GM19043 (cell line): ENCODE measurements at regions not wholly inside any gene's neighbourhood (a gene's known extent, or its start where the extent isn't known, plus 50 kb on each side); places are given as distances from the start of the nearest gene placed in this dataset.

Experiments
- ATAC-seq: cut with Tn5 transposase; IDR thresholded peaks from one replicate; pipeline ENCODE4 v1.9.1; 2021; ENCODE audit warnings: low read depth; ENCODE audit not compliant: unreplicated experiment

DNA sequence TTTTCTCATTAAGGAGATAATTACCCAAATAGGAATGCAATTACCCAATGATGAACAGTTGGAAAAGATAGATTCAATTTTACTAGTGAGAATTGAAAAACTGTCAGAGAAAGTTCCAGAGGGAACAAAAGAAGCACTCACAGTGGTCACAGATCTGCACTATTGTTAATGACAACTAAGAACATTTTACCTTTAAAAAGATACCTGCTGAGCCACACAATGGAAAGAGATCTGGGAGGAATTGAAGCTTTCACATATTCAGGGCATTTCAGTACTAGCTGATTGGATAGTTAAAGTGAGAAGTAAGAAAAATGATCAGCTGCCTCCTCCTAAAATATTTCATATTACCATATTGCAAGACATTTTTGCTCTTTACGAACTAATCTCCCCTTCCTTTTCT is 1822.2 kb downstream of the STIM2 start:
- no peak for ATAC-seq

DNA sequence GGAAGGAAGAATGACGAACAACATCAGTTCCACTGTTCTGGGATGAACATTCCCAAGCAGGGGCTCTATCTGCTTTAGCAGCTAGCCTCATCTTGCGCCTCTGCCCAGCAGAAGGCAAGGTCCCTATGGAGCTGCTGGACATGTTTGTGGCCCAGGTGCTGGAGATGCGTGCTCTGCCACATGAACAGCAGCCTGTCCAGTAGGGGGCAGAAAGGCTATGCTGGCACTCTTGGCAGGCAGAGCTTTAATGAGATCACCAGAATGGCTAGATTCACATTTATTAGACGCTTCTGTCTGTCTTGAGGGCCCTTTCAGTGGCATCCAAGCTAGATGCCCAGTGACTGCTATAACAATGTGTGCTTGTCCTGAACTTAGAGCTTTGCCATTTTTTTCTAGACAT is 1826.0 kb downstream of the STIM2 start:
- no peak for ATAC-seq

DNA sequence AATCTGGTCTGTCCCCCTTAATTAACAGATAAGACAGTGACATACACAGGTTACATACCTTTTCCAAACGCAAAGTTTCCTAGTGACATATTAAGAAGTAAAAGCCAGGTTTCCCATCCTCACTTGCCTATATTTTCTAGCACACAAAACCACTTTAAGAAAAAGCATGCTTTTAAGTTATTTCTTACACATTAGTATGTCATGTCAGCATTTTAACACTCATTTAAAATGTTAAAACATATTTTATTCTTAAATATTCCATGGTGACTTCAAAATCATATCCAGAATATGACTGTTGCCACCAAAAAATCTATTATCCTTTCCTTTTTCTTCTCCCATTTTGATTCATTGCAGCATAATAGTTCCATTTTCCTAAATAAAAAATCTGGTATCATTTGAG is 1830.2 kb downstream of the STIM2 start:
- ATAC-seq = no peak

DNA sequence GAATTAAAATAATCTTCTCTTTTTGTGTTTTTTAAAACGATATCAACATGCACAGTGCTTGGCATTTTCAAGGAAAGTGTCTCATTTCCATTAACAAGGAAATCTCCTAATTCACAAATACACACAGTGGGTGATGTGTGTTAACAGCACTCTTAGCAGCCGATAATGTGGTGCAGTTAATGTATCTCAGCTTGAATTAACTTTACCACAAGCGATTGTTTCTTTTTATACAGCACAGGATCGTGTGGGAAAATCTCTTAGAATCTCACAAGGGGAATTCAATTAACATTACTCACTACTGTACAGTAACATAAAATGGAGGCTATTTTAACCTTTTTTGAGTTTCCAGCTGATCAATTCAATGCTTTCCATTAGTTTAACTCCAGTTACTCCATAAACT is 1841.9 kb downstream of the STIM2 start:
- no peak for ATAC-seq

- ATAC-seq = no peak
These were observed 1849.2 kb downstream of the STIM2 start for GRCh38 chr4:28709891-28710290.

DNA sequence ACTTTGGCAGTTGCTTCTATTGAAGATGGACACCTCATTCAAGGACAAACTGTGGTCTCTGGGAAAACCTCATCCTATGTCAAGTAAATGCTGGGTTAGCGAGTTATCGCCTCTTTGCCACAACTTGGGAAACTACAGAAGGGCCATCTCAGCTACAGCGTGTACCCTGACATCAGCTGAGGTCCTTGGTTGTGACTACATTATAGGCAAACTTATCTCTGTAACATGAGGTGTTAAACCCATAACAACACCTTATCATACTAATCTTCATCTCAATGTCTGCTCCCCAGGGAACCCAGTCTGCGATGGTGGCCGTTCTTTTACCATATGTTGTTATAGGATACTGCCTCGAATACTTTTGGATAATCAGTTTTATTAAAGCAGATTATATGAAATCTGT is 1862.7 kb downstream of the STIM2 start:
- ATAC-seq = no peak

GRCh38 chr4:28724239-28724638 is 1863.6 kb downstream of the STIM2 start:
- ATAC-seq = no peak

- no peak for ATAC-seq
These were observed 1869.7 kb downstream of the STIM2 start for GRCh38 chr4:28730304-28730703.

DNA sequence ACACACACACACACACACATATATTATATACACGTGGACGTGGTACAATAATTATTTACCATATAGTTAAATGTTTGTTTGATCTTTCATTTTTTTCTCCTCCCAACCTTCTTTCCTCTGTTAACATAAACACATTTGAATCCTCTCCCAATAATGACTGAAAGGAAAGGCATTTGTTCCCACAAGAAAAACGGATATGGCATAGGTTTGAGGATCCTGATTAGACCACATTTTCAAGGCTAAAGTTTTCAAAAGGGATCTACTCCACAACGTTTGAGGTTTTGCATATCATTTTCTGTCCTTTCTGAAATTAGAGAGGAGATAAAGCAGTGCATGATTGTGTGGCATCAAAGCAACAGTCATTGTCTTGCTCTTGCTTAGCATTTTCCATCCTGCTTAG is 1883.4 kb downstream of the STIM2 start:
- ATAC-seq = no peak

GRCh38 chr4:28754376-28754775 is 1893.7 kb downstream of the STIM2 start:
- no peak for ATAC-seq

DNA sequence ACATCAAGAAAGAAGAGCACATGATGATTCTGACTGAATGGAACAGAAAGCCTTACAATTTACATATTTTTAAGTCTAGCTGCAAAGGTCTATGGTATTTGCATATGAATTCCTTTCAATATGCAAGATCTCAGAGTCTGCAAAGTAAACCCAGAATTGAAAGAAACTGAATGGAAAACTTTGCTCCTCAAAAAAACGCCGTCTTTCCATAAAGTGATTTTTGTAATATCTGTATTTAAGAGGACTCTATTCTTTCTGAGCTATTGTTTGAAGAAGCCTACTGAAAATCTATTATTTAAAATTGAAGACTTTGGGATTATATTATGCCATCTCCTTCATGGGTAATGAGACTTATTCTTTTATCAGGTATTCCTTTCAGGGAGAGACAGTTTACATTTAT is 1894.4 kb downstream of the STIM2 start:
- no peak for ATAC-seq

GRCh38 chr4:28759064-28759463 is 1898.4 kb downstream of the STIM2 start:
- no peak for ATAC-seq

DNA sequence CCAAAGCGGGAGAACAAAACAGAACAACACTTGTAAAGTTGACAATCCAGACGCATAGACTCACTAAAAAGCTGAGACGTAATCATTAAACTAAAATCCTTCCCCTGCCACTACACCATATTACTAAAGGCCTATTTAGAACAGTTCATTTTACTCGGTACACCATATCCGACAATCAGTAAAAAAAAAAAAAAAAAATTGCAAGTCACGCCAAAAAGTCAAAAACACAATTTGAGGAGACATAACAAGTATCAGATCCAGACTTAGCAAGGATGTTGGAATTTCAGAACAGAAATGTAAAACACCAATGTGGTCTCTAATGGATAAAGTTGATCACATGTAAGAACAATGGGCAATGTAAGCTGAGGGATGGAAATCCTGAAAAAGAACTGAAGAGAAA is 1899.4 kb downstream of the STIM2 start:
- ATAC-seq = no peak

DNA sequence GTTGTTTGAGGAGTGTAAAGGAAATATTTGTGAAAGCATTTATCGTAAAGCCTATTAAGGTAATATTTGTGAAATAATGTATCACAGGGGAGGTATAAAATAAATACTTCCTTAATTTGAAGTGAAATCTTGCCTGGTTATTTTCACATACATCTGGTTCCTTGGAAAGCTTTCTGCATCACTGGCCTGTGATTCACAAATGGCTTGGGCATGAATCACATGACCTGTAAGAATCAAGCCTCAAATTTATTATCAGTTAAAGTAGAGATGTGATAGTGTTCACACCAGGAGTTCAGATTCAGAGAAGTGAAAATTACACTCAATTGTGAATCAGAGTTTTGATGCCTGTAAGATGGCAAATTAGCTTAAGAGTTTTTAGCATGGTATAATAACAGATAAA is 1911.4 kb downstream of the STIM2 start:
- ATAC-seq = no peak

- ATAC-seq = no peak
These were observed 1912.1 kb downstream of the STIM2 start for GRCh38 chr4:28772788-28773187.

DNA sequence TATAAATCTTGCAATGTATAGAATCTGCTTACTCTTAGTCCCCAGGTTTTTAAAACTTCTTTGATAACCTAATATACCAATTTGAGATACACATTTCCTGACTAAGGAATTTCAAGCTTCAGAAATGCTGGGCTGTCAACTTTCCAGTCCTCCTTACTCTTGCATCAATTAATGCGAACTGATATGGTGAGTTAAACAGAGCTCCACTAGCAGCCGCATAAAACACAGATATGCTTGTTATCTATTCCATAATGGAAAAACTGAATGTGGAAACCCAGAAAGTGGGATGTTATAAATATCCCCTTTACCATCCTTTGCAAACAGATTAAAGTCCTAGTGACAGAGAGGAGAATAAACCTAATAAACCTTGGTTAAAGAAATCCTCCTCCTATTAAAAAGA is 1913.7 kb downstream of the STIM2 start:
- ATAC-seq = no peak

DNA sequence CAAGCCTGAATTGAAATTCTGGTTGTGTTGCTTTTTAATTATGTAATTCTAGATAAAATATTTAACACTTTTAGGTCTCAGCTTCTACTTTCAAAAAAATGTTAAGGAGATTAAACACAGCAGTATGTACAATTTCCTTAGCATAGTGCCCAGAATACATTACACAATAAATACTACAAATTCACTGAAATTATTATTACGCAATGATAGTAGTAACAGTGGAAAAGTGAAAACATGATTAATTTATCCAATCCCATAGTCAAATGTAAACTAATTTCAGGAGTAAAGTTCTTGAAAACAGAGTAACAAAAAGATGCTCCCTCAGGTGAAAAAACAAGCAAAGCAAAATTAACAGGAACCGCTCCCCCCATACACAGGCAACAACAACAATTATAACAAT is 1915.4 kb downstream of the STIM2 start:
- ATAC-seq = no peak

DNA sequence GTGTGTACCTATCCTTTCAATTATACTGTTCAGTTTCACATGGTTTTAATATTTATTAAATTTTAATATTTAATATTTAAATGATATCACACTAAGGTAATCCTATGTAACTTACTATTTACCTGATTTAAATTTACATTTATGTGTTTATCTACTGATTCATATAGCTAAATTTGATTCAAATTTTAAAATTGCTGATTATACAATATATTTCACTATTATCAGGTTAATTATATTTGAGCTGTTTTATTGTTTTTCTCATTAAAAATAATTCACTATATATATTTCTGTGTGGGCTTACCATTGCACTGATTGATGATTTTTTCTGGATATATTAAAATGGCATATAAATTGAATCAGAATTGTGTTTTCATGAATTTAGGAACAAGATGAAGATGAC is 1923.5 kb downstream of the STIM2 start:
- no peak for ATAC-seq

DNA sequence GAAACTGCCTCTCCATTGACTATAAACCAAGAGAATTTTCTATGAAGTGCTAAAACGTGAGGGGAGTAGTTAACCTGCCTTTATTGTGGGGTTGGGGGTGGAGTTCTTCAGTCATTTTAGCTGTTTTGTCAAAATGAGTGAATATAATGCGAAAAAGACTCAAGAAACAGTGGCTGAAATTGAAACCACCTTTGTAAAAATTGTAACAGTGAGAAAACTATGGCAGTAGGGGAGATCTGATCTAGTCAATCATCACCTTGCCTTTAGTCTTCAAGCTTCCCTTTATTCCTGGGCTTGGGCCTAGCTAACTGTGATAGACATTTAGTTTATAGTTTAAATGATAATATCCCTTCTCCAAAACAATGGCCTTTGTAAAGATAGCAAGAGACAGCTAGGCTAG is 1927.3 kb downstream of the STIM2 start:
- ATAC-seq = no peak

- ATAC-seq = no peak
These were observed 1928.4 kb downstream of the STIM2 start for GRCh38 chr4:28788929-28789490.

DNA sequence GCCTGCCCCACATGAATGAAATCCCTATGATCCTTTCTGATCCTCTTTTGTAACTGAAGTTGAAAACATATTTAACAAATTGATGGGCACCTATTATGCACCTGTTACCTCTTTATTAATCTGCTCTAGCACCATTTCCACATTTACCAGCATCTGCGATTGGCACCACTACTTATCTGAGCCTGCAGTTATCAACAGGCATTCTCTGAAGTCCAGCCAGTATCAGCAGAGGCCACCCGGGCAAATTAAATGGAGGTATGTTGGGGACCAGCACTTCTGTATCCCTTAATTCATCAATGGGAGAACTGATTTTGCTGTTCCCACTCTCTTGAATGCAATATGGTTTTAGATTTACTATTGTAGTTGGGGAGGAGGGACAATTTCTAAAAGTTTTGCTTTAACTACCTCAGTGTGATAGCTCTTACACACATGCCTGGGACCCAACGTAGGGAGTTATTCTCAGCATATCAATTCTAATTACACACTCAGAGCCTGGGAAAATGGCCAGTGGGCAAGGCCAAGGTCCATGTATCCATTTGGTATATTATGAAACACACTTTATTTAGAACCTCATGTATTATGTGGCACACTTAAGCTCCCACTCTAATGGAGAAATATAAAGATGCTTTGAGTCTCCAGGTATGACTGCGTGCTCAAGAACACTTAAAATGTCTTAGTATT is 1927.1 kb upstream of the PCDH7 start:
- ATAC-seq = no peak

DNA sequence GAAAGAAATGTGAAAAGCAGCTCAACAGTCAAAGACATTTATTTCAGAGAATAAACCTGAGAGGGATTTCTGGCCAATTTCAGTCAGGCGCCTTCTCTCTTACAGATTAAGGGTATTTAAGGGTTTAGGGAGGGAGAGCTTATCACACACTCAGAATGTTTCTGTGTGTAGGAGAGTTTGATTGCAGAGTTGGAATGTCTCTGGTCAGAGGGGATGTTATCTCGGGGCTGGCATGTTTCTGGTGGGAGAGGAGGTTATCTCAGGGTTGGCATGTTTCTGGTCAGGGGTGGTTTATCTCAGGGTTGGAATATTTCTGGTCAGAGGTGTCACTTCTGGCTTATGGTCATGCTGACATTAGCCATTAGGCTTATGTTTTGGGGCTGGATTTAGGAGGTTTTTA is 1920.5 kb upstream of the PCDH7 start:
- ATAC-seq = no peak

GRCh38 chr4:28811025-28811424 is 1909.1 kb upstream of the PCDH7 start:
- ATAC-seq = no peak
